WTC11 (cell line): ENCODE measurements at regions not wholly inside any gene's neighbourhood (a gene's known extent, or its start where the extent isn't known, plus 50 kb on each side); places are given as distances from the start of the nearest gene placed in this dataset.

ENCODE experiments used
- ATAC-seq: fragments of 200-7000 bp; cut with Tn5 transposase; 2 replicates; pipeline ENCODE4 v1.10.0; 2021; ENCODE audit warnings: mild to moderate bottlenecking, moderate library complexity
- CTCF ChIA-PET: fragments of 300-600 bp; sonication (Branson Sonifier 250); formaldehyde crosslinking; loops from one replicate; lab custom pipeline; 2021; ENCODE audit warnings: antibody characterized with exemption; lab: Charles Lee
- POLR2A ChIA-PET: fragments of 350-600 bp; sonication (Branson Sonifier 250); formaldehyde crosslinking; loops from one replicate; lab custom pipeline; 2021; ENCODE audit warnings: antibody characterized with exemption; lab: Charles Lee
- DNase-seq: peaks from one replicate; pipeline ENCODE4 v3.0.0; 2021; ENCODE audit warnings: low spot score
- H3K27ac Mint-ChIP-seq: 2 replicates; pipeline ENCODE4 v1.8.0; 2021; ENCODE audit warnings: mixed read lengths
- H3K27me3 Mint-ChIP-seq: 2 replicates; pipeline ENCODE4 v1.8.0; 2021; ENCODE audit warnings: low read depth, mild to moderate bottlenecking, moderate library complexity, mixed read lengths
- H3K36me3 Mint-ChIP-seq: 2 replicates; pipeline ENCODE4 v1.8.0; 2021; ENCODE audit warnings: mixed read lengths
- H3K4me1 Mint-ChIP-seq: 2 replicates; pipeline ENCODE4 v1.8.0; 2022; ENCODE audit warnings: mixed read lengths
- H3K4me3 Mint-ChIP-seq: 2 replicates; pipeline ENCODE4 v1.8.0; 2021; ENCODE audit warnings: mild to moderate bottlenecking, moderate library complexity, mixed read lengths
- H3K9me3 Mint-ChIP-seq: 2 replicates; pipeline ENCODE4 v1.8.0; 2021; ENCODE audit warnings: mixed read lengths
- EMX1 ChIP-seq: fragments of 250-450 bp; sonication (Bioruptor Pico); IDR thresholded peaks from 2 replicates; pipeline ENCODE4 v1.8.0; 2021; ENCODE audit warnings: mild to moderate bottlenecking
- GTF2I ChIP-seq: fragments of 250-450 bp; sonication (Bioruptor Pico); conservative IDR thresholded peaks from 2 replicates; pipeline ENCODE4 v1.4.0; 2021; ENCODE audit warnings: mild to moderate bottlenecking
- MYBL2 ChIP-seq: sonication (generic); formaldehyde crosslinking; IDR thresholded peaks from 2 replicates; pipeline ENCODE4 v1.8.1; 2023; ENCODE audit warnings: mild to moderate bottlenecking, moderate library complexity, missing genetic modification reagents
- NFATC4 ChIP-seq: fragments of 250-450 bp; sonication (Bioruptor Pico); IDR thresholded peaks from 2 replicates; pipeline ENCODE4 v1.9.0; 2021; ENCODE audit warnings: mild to moderate bottlenecking
- NR3C1 ChIP-seq: sonication (generic); formaldehyde crosslinking; conservative IDR thresholded peaks from 2 replicates; pipeline ENCODE4 v1.8.1; 2023; ENCODE audit warnings: low read depth, mild to moderate bottlenecking, missing genetic modification reagents
- OVOL2 ChIP-seq: fragments of 250-450 bp; sonication (Bioruptor Pico); IDR thresholded peaks from 2 replicates; pipeline ENCODE4 v1.9.0; 2021; ENCODE audit warnings: mild to moderate bottlenecking, borderline replicate concordance
- TEAD1 ChIP-seq: sonication (generic); formaldehyde crosslinking; IDR thresholded peaks from 2 replicates; pipeline ENCODE4 v1.8.0; 2022; ENCODE audit warnings: mild to moderate bottlenecking, missing genetic modification reagents
- TP53 ChIP-seq: sonication (generic); formaldehyde crosslinking; IDR thresholded peaks from 2 replicates; pipeline ENCODE4 v1.8.1; 2023; ENCODE audit warnings: mild to moderate bottlenecking, missing genetic modification reagents
- ZBTB21 ChIP-seq: sonication (generic); formaldehyde crosslinking; IDR thresholded peaks from 2 replicates; pipeline ENCODE4 v1.8.1; 2023; ENCODE audit warnings: mild to moderate bottlenecking, missing genetic modification reagents, borderline replicate concordance
- ZNF416 ChIP-seq: fragments of 250-450 bp; sonication (Bioruptor Pico); IDR thresholded peaks from 2 replicates; pipeline ENCODE4 v1.9.0; 2021; ENCODE audit warnings: mild to moderate bottlenecking, inconsistent platforms
- ZNF532 ChIP-seq: fragments of 250-450 bp; sonication (Bioruptor Pico); IDR thresholded peaks from 2 replicates; pipeline ENCODE4 v1.9.0; 2021; ENCODE audit warnings: mild to moderate bottlenecking, borderline replicate concordance
- TF ChIP-seq, protein P1 (sequence below): sonication (generic); formaldehyde crosslinking; conservative IDR thresholded peaks from 2 replicates; pipeline ENCODE4 v1.8.1; 2023; ENCODE audit warnings: mild to moderate bottlenecking, low read depth, missing genetic modification reagents, moderate library complexity
- TF ChIP-seq, protein P2 (sequence below): sonication (generic); formaldehyde crosslinking; IDR thresholded peaks from 2 replicates; pipeline ENCODE4 v1.8.0; 2022; ENCODE audit warnings: mild to moderate bottlenecking, missing genetic modification reagents
- TF ChIP-seq, protein P3 (sequence below): sonication (generic); formaldehyde crosslinking; IDR thresholded peaks from 2 replicates; pipeline ENCODE4 v1.8.0; 2023; ENCODE audit warnings: mild to moderate bottlenecking, missing genetic modification reagents

DNA sequence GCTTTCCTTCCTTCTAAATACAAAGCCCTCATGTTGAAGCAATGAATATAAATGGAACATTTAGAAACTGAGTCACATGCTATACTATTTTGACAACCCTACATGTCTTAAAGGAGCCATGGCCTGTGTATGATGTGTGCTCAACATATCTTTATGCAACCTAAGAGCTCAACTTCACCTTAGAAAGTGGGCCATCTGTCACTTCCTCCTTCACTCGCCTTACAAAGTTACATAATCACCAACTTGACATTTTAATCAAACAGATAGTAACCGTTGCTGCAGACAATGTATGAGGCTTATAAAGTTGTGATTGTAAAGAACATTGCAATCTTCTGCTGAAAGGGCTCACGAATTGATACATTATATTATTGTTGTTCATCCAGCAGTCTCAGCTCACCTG lies 163.6 kb downstream of the SERPINI1 start (continued):
- TF ChIP-seq ZNF532 (CRISPR knock-in tag), result no peak

DNA sequence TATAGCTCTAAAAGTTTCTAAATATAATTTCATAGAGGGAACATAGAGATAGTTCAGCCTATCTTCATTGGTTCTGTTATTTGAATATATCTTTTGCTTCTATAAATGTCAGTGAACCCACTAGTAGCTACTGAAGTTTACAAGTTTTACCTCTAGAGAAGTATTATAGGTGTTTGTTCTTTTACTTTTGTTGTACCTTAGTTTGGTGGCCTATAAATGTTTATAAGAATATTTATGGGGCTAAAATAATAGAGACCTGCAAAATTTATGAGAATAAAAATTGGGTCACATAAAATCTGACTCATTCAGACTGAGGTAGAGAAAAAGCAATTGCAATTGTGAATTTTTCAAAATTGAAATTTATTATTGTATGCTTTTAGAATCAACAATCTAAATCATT lies 162.6 kb downstream of the SERPINI1 start:
- Mint-ChIP-seq H3K36me3 (no peaks in the 10 kb centered on the region), H3K27ac (no peak overlapping the region), H3K4me1 (peaks cover 14% of the 10 kb centered on the region), H3K4me3 (no peak overlapping the region), H3K27me3 (no peaks in the 10 kb centered on the region)
- DNase-seq, result no peak
- CTCF ChIA-PET, result no interaction called here
- no peak for ATAC-seq
- TF ChIP-seq TP53 (CRISPR knock-in tag) (no peak), NFATC4 (CRISPR knock-in tag) (no peak), GTF2I (CRISPR knock-in tag) (no peak), EMX1 (no peak), OVOL2 (CRISPR knock-in tag) (no peak), MYBL2 (no peak), ZNF416 (CRISPR knock-in tag) (no peak), TEAD1 (CRISPR knock-in tag) (no peak), NR3C1 (CRISPR knock-in tag) (no peak), ZBTB21 (CRISPR knock-in tag) (no peak)
- TF ChIP-seq, protein P1, sequence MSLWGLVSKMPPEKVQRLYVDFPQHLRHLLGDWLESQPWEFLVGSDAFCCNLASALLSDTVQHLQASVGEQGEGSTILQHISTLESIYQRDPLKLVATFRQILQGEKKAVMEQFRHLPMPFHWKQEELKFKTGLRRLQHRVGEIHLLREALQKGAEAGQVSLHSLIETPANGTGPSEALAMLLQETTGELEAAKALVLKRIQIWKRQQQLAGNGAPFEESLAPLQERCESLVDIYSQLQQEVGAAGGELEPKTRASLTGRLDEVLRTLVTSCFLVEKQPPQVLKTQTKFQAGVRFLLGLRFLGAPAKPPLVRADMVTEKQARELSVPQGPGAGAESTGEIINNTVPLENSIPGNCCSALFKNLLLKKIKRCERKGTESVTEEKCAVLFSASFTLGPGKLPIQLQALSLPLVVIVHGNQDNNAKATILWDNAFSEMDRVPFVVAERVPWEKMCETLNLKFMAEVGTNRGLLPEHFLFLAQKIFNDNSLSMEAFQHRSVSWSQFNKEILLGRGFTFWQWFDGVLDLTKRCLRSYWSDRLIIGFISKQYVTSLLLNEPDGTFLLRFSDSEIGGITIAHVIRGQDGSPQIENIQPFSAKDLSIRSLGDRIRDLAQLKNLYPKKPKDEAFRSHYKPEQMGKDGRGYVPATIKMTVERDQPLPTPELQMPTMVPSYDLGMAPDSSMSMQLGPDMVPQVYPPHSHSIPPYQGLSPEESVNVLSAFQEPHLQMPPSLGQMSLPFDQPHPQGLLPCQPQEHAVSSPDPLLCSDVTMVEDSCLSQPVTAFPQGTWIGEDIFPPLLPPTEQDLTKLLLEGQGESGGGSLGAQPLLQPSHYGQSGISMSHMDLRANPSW, result no peak
- TF ChIP-seq, protein P2, sequence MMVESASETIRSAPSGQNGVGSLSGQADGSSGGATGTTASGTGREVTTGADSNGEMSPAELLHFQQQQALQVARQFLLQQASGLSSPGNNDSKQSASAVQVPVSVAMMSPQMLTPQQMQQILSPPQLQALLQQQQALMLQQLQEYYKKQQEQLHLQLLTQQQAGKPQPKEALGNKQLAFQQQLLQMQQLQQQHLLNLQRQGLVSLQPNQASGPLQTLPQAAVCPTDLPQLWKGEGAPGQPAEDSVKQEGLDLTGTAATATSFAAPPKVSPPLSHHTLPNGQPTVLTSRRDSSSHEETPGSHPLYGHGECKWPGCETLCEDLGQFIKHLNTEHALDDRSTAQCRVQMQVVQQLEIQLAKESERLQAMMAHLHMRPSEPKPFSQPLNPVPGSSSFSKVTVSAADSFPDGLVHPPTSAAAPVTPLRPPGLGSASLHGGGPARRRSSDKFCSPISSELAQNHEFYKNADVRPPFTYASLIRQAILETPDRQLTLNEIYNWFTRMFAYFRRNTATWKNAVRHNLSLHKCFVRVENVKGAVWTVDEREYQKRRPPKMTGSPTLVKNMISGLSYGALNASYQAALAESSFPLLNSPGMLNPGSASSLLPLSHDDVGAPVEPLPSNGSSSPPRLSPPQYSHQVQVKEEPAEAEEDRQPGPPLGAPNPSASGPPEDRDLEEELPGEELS (CRISPR knock-in tag), result no peak
- TF ChIP-seq, protein P3, sequence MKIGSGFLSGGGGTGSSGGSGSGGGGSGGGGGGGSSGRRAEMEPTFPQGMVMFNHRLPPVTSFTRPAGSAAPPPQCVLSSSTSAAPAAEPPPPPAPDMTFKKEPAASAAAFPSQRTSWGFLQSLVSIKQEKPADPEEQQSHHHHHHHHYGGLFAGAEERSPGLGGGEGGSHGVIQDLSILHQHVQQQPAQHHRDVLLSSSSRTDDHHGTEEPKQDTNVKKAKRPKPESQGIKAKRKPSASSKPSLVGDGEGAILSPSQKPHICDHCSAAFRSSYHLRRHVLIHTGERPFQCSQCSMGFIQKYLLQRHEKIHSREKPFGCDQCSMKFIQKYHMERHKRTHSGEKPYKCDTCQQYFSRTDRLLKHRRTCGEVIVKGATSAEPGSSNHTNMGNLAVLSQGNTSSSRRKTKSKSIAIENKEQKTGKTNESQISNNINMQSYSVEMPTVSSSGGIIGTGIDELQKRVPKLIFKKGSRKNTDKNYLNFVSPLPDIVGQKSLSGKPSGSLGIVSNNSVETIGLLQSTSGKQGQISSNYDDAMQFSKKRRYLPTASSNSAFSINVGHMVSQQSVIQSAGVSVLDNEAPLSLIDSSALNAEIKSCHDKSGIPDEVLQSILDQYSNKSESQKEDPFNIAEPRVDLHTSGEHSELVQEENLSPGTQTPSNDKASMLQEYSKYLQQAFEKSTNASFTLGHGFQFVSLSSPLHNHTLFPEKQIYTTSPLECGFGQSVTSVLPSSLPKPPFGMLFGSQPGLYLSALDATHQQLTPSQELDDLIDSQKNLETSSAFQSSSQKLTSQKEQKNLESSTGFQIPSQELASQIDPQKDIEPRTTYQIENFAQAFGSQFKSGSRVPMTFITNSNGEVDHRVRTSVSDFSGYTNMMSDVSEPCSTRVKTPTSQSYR, result no peak
- TF ChIP-seq, all 79 proteins: peak for 0
- POLR2A ChIA-PET, result no interaction called here
- H3K9me3 Mint-ChIP-seq, result peaks cover 3% of the 10 kb centered on the region; the same call in 1 of the 2 replicates
